A673 (cell line): ENCODE measurements at regions not wholly inside any gene's neighbourhood (a gene's known extent, or its start where the extent isn't known, plus 50 kb on each side); places are given as distances from the start of the nearest gene placed in this dataset.
A peak's percentile ranks its signal among the peaks of the same experiment; 100 is the strongest.

Source experiments
- BruUV-seq: library from RNA; stranded (reverse); fragments of 400-500 nt; replicated peaks from 2 replicates; lab custom pipeline; 2021; lab: Mats Ljungman, UMichigan
- CTCF ChIA-PET: fragments of 300-600 bp; sonication (Branson Sonifier 250); formaldehyde crosslinking; loops from one replicate; lab custom pipeline; 2022; ENCODE audit warnings: antibody characterized with exemption; lab: Charles Lee
- POLR2A ChIA-PET: fragments of 300-600 bp; sonication (Branson Sonifier 250); formaldehyde crosslinking; loops from one replicate; lab custom pipeline; 2022; ENCODE audit warnings: antibody characterized with exemption; ENCODE audit not compliant: low non-redundant PET; lab: Charles Lee
- DNase-seq: peaks from one replicate; pipeline ENCODE4 v3.0.0-alpha.2; 2015; ENCODE audit warnings: low spot score
- H3K27ac ChIP-seq: fragments of 200-600 bp; sonication (generic); 2 replicates; pipeline ENCODE4 v1.5.1; 2016; ENCODE audit warnings: mixed run types, low read depth, mild to moderate bottlenecking, mixed read lengths, antibody characterized with exemption, low read length; ENCODE audit not compliant: poor library complexity, severe bottlenecking
- H3K27me3 ChIP-seq: fragments of 200-600 bp; sonication (generic); replicated peaks from 2 replicates; pipeline ENCODE4 v1.6.1; 2017; ENCODE audit warnings: mixed run types, low read depth, mild to moderate bottlenecking, mixed read lengths, antibody characterized with exemption, low read length; ENCODE audit not compliant: insufficient read depth, poor library complexity
- H3K36me3 ChIP-seq: fragments of 200-600 bp; sonication (generic); 2 replicates; pipeline ENCODE4 v1.6.1; 2016; ENCODE audit warnings: mixed run types, mild to moderate bottlenecking, mixed read lengths, antibody characterized with exemption, low read length; ENCODE audit not compliant: insufficient read depth, poor library complexity, severe bottlenecking
- H3K4me1 ChIP-seq: fragments of 200-600 bp; sonication (generic); 2 replicates; pipeline ENCODE4 v1.6.1; 2017; ENCODE audit warnings: mixed run types, mild to moderate bottlenecking, mixed read lengths, antibody characterized with exemption, low read length; ENCODE audit not compliant: insufficient read depth, poor library complexity, severe bottlenecking
- H3K4me3 ChIP-seq: fragments of 200-600 bp; sonication (generic); 2 replicates; pipeline ENCODE4 v1.5.1; 2016; ENCODE audit warnings: low read depth, mixed run types, mild to moderate bottlenecking, mixed read lengths, low read length; ENCODE audit not compliant: poor library complexity, severe bottlenecking
- H3K9me3 ChIP-seq: fragments of 200-600 bp; sonication (generic); 2 replicates; pipeline ENCODE4 v1.6.1; 2016; ENCODE audit warnings: mixed run types, low read depth, mild to moderate bottlenecking, mixed read lengths, antibody characterized with exemption, low read length; ENCODE audit not compliant: poor library complexity, severe bottlenecking
- CTCF ChIP-seq: fragments of 300-800, 200-600 bp; sonication (generic); conservative IDR thresholded peaks from 2 replicates; pipeline ENCODE4 v1.5.1; 2017; ENCODE audit warnings: low read depth, mild to moderate bottlenecking, antibody characterized with exemption, low read length, moderate library complexity, mixed read lengths
- EZH2 ChIP-seq: fragments of 200-600 bp; sonication (generic); IDR thresholded peaks from 2 replicates; pipeline ENCODE4 v1.6.1; 2017; ENCODE audit warnings: borderline replicate concordance, low read depth, mild to moderate bottlenecking, mixed read lengths, antibody characterized with exemption, low read length; ENCODE audit not compliant: poor library complexity, severe bottlenecking
- intact Hi-C: fragments of 100-400 bp; cut with micrococcal nuclease; formaldehyde crosslinking; loops from one replicate; pipeline ENCODE4 v1.10.0; 2022; ENCODE audit not compliant: unreplicated experiment

- BruUV-seq = no TSS peak
- ChIA-PET CTCF (interaction anchor here (0.6 to 1.1 kb wide), 3 partner anchors 27 to 913 kb away, joined by 3 read pairs; no protein-coding TSS in a partner anchor), POLR2A (no interaction called here)
- H3K27me3 ChIP-seq = peaks cover 4% of the 10 kb centered on the region
- H3K27ac ChIP-seq = no peak overlapping the region
- H3K36me3 ChIP-seq = no peaks in the 10 kb centered on the region
- H3K9me3 ChIP-seq = no peaks in the 10 kb centered on the region
- DNase-seq = no peak
- TF ChIP-seq CTCF = no peak
- TF ChIP-seq EZH2 = no peak
- intact Hi-C loops = loop anchor here (2.0 to 5.0 kb wide), 2 partner anchors 699 to 913 kb away; no protein-coding TSS in a partner anchor
- H3K4me3 ChIP-seq = no peak overlapping the region
- H3K4me1 ChIP-seq = no peaks in the 10 kb centered on the region
Measured at GRCh38 chr1:208653426-208653825, 409.2 kb upstream of the PLXNA2 start.

GRCh38 chr1:208654241-208654640 lies 410.1 kb upstream of the PLXNA2 start:
- ChIA-PET POLR2A (no interaction called here), CTCF (interaction anchor here (0.6 to 1.0 kb wide), 2 partner anchors 554 to 912 kb away, joined by 3 read pairs; no protein-coding TSS in a partner anchor)
- no TSS peak for BruUV-seq
- DNase-seq = peak; percentile 67
- intact Hi-C loops = loop anchor here (5.0 kb wide), 1 partner anchor 698 kb away; no protein-coding TSS in a partner anchor
- TF ChIP-seq CTCF (peak; percentile 66), EZH2 (no peak)
- Histone ChIP-seq H3K27ac (no peak overlapping the region), H3K4me3 (no peak overlapping the region), H3K36me3 (no peaks in the 10 kb centered on the region), H3K4me1 (no peaks in the 10 kb centered on the region), H3K27me3 (peaks cover 4% of the 10 kb centered on the region), H3K9me3 (no peaks in the 10 kb centered on the region)

- no peak overlapping the region for H3K4me3 ChIP-seq
- ChIA-PET CTCF (no interaction called here), POLR2A (no interaction called here)
- H3K27me3 ChIP-seq = peaks cover 19% of the 10 kb centered on the region
- H3K36me3 ChIP-seq = no peaks in the 10 kb centered on the region
- BruUV-seq = no TSS peak
- TF ChIP-seq EZH2 (no peak), CTCF (no peak)
- no peaks in the 10 kb centered on the region for H3K4me1 ChIP-seq
- H3K9me3 ChIP-seq = no peaks in the 10 kb centered on the region
- no peak for DNase-seq
- intact Hi-C loops = no loop called here
- no peak overlapping the region for H3K27ac ChIP-seq
Measured at GRCh38 chr1:208665936-208666335, 421.8 kb upstream of the PLXNA2 start.
